ENCODE measurements at regions not wholly inside any gene's neighbourhood (a gene's known extent, or its start where the extent isn't known, plus 50 kb on each side); places are given as distances from the start of the nearest gene placed in this dataset.

DNA sequence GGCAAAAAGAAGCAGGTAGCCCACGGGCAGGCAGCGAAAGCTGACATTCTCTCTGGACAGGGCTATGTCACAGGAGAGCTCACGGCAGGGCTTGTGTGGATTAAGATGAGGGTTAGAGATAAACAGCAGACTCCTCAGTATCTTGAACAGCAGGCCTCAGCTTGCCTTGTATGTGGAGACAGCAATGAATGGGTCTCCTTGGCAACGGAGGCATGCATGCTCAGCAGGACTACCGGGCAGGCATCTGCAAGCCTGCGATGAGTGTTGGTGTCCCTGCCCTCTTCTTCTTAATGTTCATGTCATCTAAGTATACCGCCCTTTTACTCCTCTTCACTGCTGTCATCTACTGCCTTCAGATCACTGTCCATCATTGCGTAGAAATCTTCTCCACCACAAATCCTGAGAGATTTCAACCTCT is 81.9 kb upstream of the C1GALT1 start:
- TF ChIP-seq, protein P1, sequence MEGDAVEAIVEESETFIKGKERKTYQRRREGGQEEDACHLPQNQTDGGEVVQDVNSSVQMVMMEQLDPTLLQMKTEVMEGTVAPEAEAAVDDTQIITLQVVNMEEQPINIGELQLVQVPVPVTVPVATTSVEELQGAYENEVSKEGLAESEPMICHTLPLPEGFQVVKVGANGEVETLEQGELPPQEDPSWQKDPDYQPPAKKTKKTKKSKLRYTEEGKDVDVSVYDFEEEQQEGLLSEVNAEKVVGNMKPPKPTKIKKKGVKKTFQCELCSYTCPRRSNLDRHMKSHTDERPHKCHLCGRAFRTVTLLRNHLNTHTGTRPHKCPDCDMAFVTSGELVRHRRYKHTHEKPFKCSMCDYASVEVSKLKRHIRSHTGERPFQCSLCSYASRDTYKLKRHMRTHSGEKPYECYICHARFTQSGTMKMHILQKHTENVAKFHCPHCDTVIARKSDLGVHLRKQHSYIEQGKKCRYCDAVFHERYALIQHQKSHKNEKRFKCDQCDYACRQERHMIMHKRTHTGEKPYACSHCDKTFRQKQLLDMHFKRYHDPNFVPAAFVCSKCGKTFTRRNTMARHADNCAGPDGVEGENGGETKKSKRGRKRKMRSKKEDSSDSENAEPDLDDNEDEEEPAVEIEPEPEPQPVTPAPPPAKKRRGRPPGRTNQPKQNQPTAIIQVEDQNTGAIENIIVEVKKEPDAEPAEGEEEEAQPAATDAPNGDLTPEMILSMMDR (IDR thresholded peaks at IDR 0.05) = no peak
- H3K4me3 Mint-ChIP-seq = no peak overlapping the region
- ChIA-PET POLR2A (no interaction called here), CTCF (interaction anchor here (0.9 kb wide), 1 partner anchor 1090 kb away, joined by 4 read pairs; no protein-coding TSS in a partner anchor)
- no peak for ATAC-seq (ENCODE audit: low read depth)
- H3K36me3 Mint-ChIP-seq (ENCODE audit: low read depth) = no peaks in the 10 kb centered on the region
- no peak for DNase-seq
- H3K9me3 Mint-ChIP-seq = no peaks in the 10 kb centered on the region
- intact Hi-C loops (cut with micrococcal nuclease) = loop anchor here (5.0 kb wide), 1 partner anchor 133 kb away; no protein-coding TSS in a partner anchor
- no peaks in the 10 kb centered on the region for H3K27me3 Mint-ChIP-seq
- no peak overlapping the region for H3K27ac Mint-ChIP-seq
- H3K4me1 Mint-ChIP-seq = peaks cover 4% of the 10 kb centered on the region

DNA sequence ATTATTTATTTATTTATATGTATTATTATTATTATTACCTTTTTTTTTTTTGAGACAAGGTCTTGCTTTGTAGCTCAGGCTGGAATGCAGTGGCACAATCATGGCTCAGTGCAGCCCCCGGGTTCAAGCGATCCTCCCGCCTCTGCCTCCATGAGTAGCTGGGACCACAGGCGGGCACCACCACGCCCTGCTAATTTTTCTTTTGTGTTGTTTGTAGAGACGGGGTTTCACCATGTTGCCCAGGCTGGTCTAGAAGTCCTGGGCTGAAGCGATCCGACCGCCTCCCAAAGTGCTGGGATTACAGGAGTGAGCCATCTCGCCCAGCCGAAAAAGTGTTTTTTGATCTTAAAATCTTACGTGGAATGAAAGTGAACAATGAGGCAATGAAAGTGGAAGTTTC is 79.4 kb upstream of the C1GALT1 start:
- Mint-ChIP-seq H3K4me3 (no peak overlapping the region), H3K27ac (no peak overlapping the region), H3K36me3 (ENCODE audit: low read depth) (no peaks in the 10 kb centered on the region), H3K27me3 (no peaks in the 10 kb centered on the region), H3K4me1 (peaks cover 4% of the 10 kb centered on the region), H3K9me3 (no peaks in the 10 kb centered on the region)
- intact Hi-C loops (cut with micrococcal nuclease) = loop anchor here (1.0 to 5.0 kb wide), 9 partner anchors 54 to 1114 kb away; partner anchors contain the start of gene C1GALT1
- DNase-seq = no peak
- TF ChIP-seq, protein P1 (IDR thresholded peaks at IDR 0.05) = no peak
- ChIA-PET POLR2A (interaction anchor here (1.0 to 2.6 kb wide), 2 partner anchors 80 to 538 kb away, joined by 3 to 19 read pairs; partner anchors contain the start of genes C1GALT1 and UMAD1), CTCF (interaction anchor here (0.6 to 3.4 kb wide), 26 partner anchors 9 to 1193 kb away, joined by 3 to 44 read pairs (median 3); partner anchors contain the start of gene C1GALT1)
- no peak for ATAC-seq (ENCODE audit: low read depth)

DNA sequence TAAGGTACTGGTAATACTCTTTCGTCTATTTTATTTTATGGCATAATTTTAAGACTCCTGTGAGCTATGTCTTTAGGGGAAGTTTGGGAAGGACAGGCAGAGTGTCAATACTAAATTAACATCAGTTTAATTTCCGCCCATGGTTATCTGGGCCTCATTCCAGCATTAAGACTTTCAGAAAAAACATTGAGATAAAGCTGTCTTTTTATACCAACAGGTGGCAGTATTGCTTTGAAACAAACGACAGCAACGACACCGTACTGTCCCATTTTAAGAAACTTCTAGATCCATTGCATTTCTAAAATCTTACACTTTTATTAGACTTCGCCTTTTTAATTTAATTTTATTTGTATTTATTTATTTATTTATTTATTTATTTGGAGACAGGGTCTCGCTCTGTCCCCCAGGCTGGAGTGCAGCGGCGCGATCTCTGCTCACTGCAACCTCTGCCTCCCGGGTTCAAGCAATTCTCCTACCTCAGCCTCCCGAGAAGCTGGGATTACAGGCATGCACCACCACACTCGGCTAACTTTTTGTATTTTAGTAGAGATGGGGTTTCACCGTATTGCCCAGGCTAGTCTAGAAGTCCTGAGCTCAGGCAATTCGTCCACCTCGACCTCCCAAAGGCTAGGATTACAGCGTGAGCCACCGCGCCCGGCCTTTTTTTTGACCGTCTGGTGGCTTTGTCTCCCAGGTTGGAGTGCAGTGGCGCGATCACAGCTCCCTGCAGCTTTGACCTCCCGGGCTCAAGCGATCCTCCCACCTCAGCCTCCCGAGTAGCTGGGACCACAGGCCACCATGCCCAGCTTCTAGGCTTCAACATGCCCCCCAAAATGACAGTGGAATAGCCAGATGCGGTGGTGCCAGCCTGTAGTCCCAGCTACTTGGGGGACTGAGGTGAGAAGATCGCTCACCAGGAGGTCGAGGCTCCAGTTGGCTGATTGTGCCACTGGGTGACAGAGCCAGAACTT is 78.7 kb upstream of the C1GALT1 start:
- Mint-ChIP-seq H3K27me3 (no peaks in the 10 kb centered on the region), H3K36me3 (ENCODE audit: low read depth) (no peaks in the 10 kb centered on the region), H3K9me3 (peaks cover 1% of the 10 kb centered on the region), H3K4me1 (peaks cover 4% of the 10 kb centered on the region), H3K27ac (no peak overlapping the region), H3K4me3 (no peak overlapping the region)
- TF ChIP-seq, protein P1 (IDR thresholded peaks at IDR 0.05) = no peak
- ATAC-seq (ENCODE audit: low read depth) = peak; percentile 71
- ChIA-PET POLR2A (interaction anchor here (1.0 to 2.6 kb wide), 2 partner anchors 79 to 537 kb away, joined by 3 to 19 read pairs; partner anchors contain the start of genes C1GALT1 and UMAD1), CTCF (interaction anchor here (0.6 to 3.4 kb wide), 28 partner anchors 10 to 1193 kb away, joined by 3 to 44 read pairs (median 3); partner anchors contain the start of gene C1GALT1)
- intact Hi-C loops (cut with micrococcal nuclease) = loop anchor here (1.0 to 5.0 kb wide), 9 partner anchors 53 to 1114 kb away; partner anchors contain the start of gene C1GALT1
- DNase-seq = no peak

- no peak for ATAC-seq (ENCODE audit: low read depth)
- ChIA-PET CTCF (interaction anchor here (0.9 to 3.4 kb wide), 9 partner anchors 10 to 435 kb away, joined by 3 to 44 read pairs (median 7); partner anchors contain the start of gene C1GALT1), POLR2A (interaction anchor here (2.6 kb wide), 1 partner anchor 78 kb away, joined by 19 read pairs; the partner anchor contains the start of gene C1GALT1)
- intact Hi-C loops (cut with micrococcal nuclease) = loop anchor here (5.0 kb wide), 1 partner anchor 137 kb away; no protein-coding TSS in a partner anchor
- Mint-ChIP-seq H3K4me3 (no peak overlapping the region), H3K9me3 (peaks cover 2% of the 10 kb centered on the region), H3K27me3 (no peaks in the 10 kb centered on the region), H3K36me3 (ENCODE audit: low read depth) (no peaks in the 10 kb centered on the region), H3K27ac (no peak overlapping the region), H3K4me1 (peaks cover 4% of the 10 kb centered on the region)
- DNase-seq = no peak
- TF ChIP-seq, protein P1 (IDR thresholded peaks at IDR 0.05) = no peak
Observed at GRCh38 chr7:7104314-7104698, 78.0 kb upstream of the C1GALT1 start.

All from activated B cell treated with CpG ODN at 0.5 μM for 24 hours (primary cell).